HEK293 (cell line): ENCODE measurements at regions not wholly inside any gene's neighbourhood (a gene's known extent, or its start where the extent isn't known, plus 50 kb on each side); places are given as distances from the start of the nearest gene placed in this dataset.

Experiments
- CTCF ChIA-PET: fragments of 350-600 bp; formaldehyde crosslinking; extraction: SDS; loops from one replicate; lab custom pipeline; 2021; ENCODE audit warnings: antibody characterized with exemption; lab: Yijun Ruan, JAX
- POLR2A ChIA-PET: fragments of 300-600 bp; formaldehyde crosslinking; extraction: SDS; loops from one replicate; lab custom pipeline; 2020; ENCODE audit warnings: antibody characterized with exemption, inconsistent platforms; lab: Yijun Ruan, JAX
- H3K27ac ChIP-seq: fragments of 200-500 bp; sonication (Bioruptor generic); 2 replicates; pipeline ENCODE4 v1.5.1; 2014; ENCODE audit warnings: low read depth, low read length, control low read depth, inconsistent platforms; ENCODE audit errors: extremely low read depth
- H3K36me3 ChIP-seq, 2 experiments: fragments of 200-500 bp in 1 of 2; sonication (Bioruptor generic) in 1 of 2; 1 replicate in 1 of 2; 2 replicates in 1 of 2; pipeline ENCODE4 v1.5.1; 2014 to 2017; ENCODE audit warnings: inconsistent platforms in 2 of 2, low read length in 2 of 2; ENCODE audit not compliant: control insufficient read depth in 2 of 2, insufficient read depth in 1 of 2
- H3K4me1 ChIP-seq: fragments of 200-500 bp; sonication (Bioruptor generic); 2 replicates; pipeline ENCODE4 v1.5.1; 2014; ENCODE audit warnings: mild to moderate bottlenecking, low read length, inconsistent platforms; ENCODE audit not compliant: control insufficient read depth, insufficient read depth
- H3K4me3 ChIP-seq: 2 replicates; pipeline ENCODE4 v1.5.1; 2011; ENCODE audit warnings: low read depth, mild to moderate bottlenecking, control low read depth, low read length, moderate library complexity
- H3K9me3 ChIP-seq: fragments of 200-500 bp; sonication (Bioruptor generic); 2 replicates; pipeline ENCODE4 v1.5.1; 2014; ENCODE audit warnings: low read depth, low read length, inconsistent platforms; ENCODE audit not compliant: control insufficient read depth, insufficient read depth
- BCL11B ChIP-seq: fragments of 450-650 bp; formaldehyde crosslinking; IDR thresholded peaks from 2 replicates; pipeline ENCODE4 v1.5.1; 2016; ENCODE audit warnings: low read depth, missing biosample characterization, missing genetic modification characterization
- KLF16 ChIP-seq: fragments of 450-650 bp; formaldehyde crosslinking; IDR thresholded peaks from 2 replicates; pipeline ENCODE4 v1.5.1; 2017; ENCODE audit warnings: missing biosample characterization, missing genetic modification characterization
- KLF17 ChIP-seq: fragments of 450-650 bp; formaldehyde crosslinking; IDR thresholded peaks from 2 replicates; pipeline ENCODE4 v1.5.1; 2016; ENCODE audit warnings: missing biosample characterization, missing genetic modification characterization
- KLF9 ChIP-seq: fragments of 450-650 bp; formaldehyde crosslinking; IDR thresholded peaks from 2 replicates; pipeline ENCODE4 v1.5.1; 2016; ENCODE audit warnings: missing biosample characterization, missing genetic modification characterization, low read depth
- ZBTB20 ChIP-seq: fragments of 450-650 bp; formaldehyde crosslinking; IDR thresholded peaks from 2 replicates; pipeline ENCODE4 v1.5.1; 2016; ENCODE audit warnings: missing biosample characterization, missing genetic modification characterization
- ZFP41 ChIP-seq: fragments of 450-650 bp; formaldehyde crosslinking; IDR thresholded peaks from 2 replicates; pipeline ENCODE4 v1.5.1; 2016; ENCODE audit warnings: missing biosample characterization, missing genetic modification characterization, borderline replicate concordance
- ZNF112 ChIP-seq: fragments of 450-650 bp; formaldehyde crosslinking; IDR thresholded peaks from 2 replicates; pipeline ENCODE4 v1.5.0; 2017; ENCODE audit warnings: missing biosample characterization, missing genetic modification characterization
- ZNF2 ChIP-seq: fragments of 450-650 bp; formaldehyde crosslinking; IDR thresholded peaks from 2 replicates; pipeline ENCODE4 v1.5.1; 2016; ENCODE audit warnings: missing biosample characterization, missing genetic modification characterization
- ZNF211 ChIP-seq: fragments of 450-650 bp; formaldehyde crosslinking; IDR thresholded peaks from 2 replicates; pipeline ENCODE4 v1.5.1; 2016; ENCODE audit warnings: low read depth, missing biosample characterization, missing genetic modification characterization
- ZNF26 ChIP-seq: fragments of 450-650 bp; formaldehyde crosslinking; IDR thresholded peaks from 2 replicates; pipeline ENCODE4 v1.5.1; 2016; ENCODE audit warnings: missing biosample characterization, missing genetic modification characterization
- ZNF302 ChIP-seq: fragments of 450-650 bp; formaldehyde crosslinking; IDR thresholded peaks from 2 replicates; pipeline ENCODE4 v1.5.1; 2016; ENCODE audit warnings: missing biosample characterization, missing genetic modification characterization, low read depth
- ZNF335 ChIP-seq: fragments of 450-650 bp; formaldehyde crosslinking; conservative IDR thresholded peaks from 2 replicates; pipeline ENCODE4 v1.5.1; 2016; ENCODE audit warnings: missing biosample characterization, missing genetic modification characterization
- ZNF473 ChIP-seq: fragments of 450-650 bp; formaldehyde crosslinking; IDR thresholded peaks from 2 replicates; pipeline ENCODE4 v1.5.1; 2017; ENCODE audit warnings: missing biosample characterization, missing genetic modification characterization
- ZNF561 ChIP-seq: fragments of 450-650 bp; IDR thresholded peaks from 2 replicates; pipeline ENCODE4 v1.5.1; 2018; ENCODE audit warnings: missing biosample characterization, missing genetic modification characterization, borderline replicate concordance
- ZNF596 ChIP-seq: fragments of 450-650 bp; IDR thresholded peaks from 2 replicates; pipeline ENCODE4 v1.5.0; 2018; ENCODE audit warnings: missing biosample characterization, mild to moderate bottlenecking, missing genetic modification characterization, moderate library complexity
- ZNF660 ChIP-seq: fragments of 450-650 bp; IDR thresholded peaks from 2 replicates; pipeline ENCODE4 v1.5.1; 2018; ENCODE audit warnings: missing biosample characterization, mild to moderate bottlenecking, missing genetic modification characterization
- ZNF701 ChIP-seq: fragments of 450-650 bp; formaldehyde crosslinking; IDR thresholded peaks from 2 replicates; pipeline ENCODE4 v1.5.1; 2016; ENCODE audit warnings: missing biosample characterization, missing genetic modification characterization
- ZNF707 ChIP-seq: fragments of 450-650 bp; formaldehyde crosslinking; IDR thresholded peaks from 2 replicates; pipeline ENCODE4 v1.5.1; 2016; ENCODE audit warnings: missing biosample characterization, missing genetic modification characterization
- ZNF777 ChIP-seq: fragments of 450-650 bp; formaldehyde crosslinking; IDR thresholded peaks from 2 replicates; pipeline ENCODE4 v1.5.1; 2017; ENCODE audit warnings: missing biosample characterization, missing genetic modification characterization, borderline replicate concordance
- ZNF785 ChIP-seq: fragments of 450-650 bp; formaldehyde crosslinking; IDR thresholded peaks from 2 replicates; pipeline ENCODE4 v1.5.1; 2016; ENCODE audit warnings: missing biosample characterization, missing genetic modification characterization
- ZNF843 ChIP-seq: fragments of 450-650 bp; formaldehyde crosslinking; IDR thresholded peaks from 2 replicates; pipeline ENCODE4 v1.5.1; 2016; ENCODE audit warnings: missing biosample characterization, missing genetic modification characterization
- ZSCAN30 ChIP-seq: fragments of 450-650 bp; IDR thresholded peaks from 2 replicates; pipeline ENCODE4 v1.5.1; 2018; ENCODE audit warnings: missing biosample characterization, mild to moderate bottlenecking, missing genetic modification characterization, moderate library complexity
- TF ChIP-seq, protein P1 (sequence below): fragments of 450-650 bp; formaldehyde crosslinking; IDR thresholded peaks from 2 replicates; pipeline ENCODE4 v1.5.1; 2016; ENCODE audit warnings: missing biosample characterization, missing genetic modification characterization, low read depth
- TF ChIP-seq, protein P2 (sequence below): fragments of 450-650 bp; formaldehyde crosslinking; IDR thresholded peaks from 2 replicates; pipeline ENCODE4 v1.5.1; 2017; ENCODE audit warnings: missing biosample characterization, missing genetic modification characterization

- TF ChIP-seq, protein P1, sequence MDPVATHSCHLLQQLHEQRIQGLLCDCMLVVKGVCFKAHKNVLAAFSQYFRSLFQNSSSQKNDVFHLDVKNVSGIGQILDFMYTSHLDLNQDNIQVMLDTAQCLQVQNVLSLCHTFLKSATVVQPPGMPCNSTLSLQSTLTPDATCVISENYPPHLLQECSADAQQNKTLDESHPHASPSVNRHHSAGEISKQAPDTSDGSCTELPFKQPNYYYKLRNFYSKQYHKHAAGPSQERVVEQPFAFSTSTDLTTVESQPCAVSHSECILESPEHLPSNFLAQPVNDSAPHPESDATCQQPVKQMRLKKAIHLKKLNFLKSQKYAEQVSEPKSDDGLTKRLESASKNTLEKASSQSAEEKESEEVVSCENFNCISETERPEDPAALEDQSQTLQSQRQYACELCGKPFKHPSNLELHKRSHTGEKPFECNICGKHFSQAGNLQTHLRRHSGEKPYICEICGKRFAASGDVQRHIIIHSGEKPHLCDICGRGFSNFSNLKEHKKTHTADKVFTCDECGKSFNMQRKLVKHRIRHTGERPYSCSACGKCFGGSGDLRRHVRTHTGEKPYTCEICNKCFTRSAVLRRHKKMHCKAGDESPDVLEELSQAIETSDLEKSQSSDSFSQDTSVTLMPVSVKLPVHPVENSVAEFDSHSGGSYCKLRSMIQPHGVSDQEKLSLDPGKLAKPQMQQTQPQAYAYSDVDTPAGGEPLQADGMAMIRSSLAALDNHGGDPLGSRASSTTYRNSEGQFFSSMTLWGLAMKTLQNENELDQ (tag by site-specific recombination): no peak
- TF ChIP-seq BCL11B (tag by site-specific recombination) (no peak), ZNF843 (tag by site-specific recombination) (no peak), ZNF707 (tag by site-specific recombination) (no peak), ZNF302 (tag by site-specific recombination) (no peak), ZNF211 (tag by site-specific recombination) (no peak), KLF16 (tag by site-specific recombination) (no peak), ZNF26 (tag by site-specific recombination) (no peak), ZNF701 (tag by site-specific recombination) (no peak), ZFP41 (tag by site-specific recombination) (no peak), ZNF2 (tag by site-specific recombination) (no peak), ZNF777 (tag by site-specific recombination) (no peak), ZSCAN30 (tag by site-specific recombination) (no peak)
Measured at GRCh38 chr11:25211635-25212254, 714.9 kb downstream of the LUZP2 start (continued).

GRCh38 chr11:25214535-25215176 lies 717.8 kb downstream of the LUZP2 start:
- Histone ChIP-seq H3K27ac (no peak overlapping the region), H3K4me3 (no peak overlapping the region), H3K4me1 (no peaks in the 10 kb centered on the region), H3K36me3 (no peaks in the 10 kb centered on the region), H3K9me3 (no peaks in the 10 kb centered on the region)
- ChIA-PET POLR2A (no interaction called here), CTCF (no interaction called here)
- TF ChIP-seq, protein P2, sequence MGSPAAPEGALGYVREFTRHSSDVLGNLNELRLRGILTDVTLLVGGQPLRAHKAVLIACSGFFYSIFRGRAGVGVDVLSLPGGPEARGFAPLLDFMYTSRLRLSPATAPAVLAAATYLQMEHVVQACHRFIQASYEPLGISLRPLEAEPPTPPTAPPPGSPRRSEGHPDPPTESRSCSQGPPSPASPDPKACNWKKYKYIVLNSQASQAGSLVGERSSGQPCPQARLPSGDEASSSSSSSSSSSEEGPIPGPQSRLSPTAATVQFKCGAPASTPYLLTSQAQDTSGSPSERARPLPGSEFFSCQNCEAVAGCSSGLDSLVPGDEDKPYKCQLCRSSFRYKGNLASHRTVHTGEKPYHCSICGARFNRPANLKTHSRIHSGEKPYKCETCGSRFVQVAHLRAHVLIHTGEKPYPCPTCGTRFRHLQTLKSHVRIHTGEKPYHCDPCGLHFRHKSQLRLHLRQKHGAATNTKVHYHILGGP (tag by site-specific recombination): no peak
- TF ChIP-seq ZNF561 (tag by site-specific recombination) (no peak), ZNF596 (tag by site-specific recombination) (no peak), ZNF660 (tag by site-specific recombination) (no peak)

- ChIA-PET POLR2A (no interaction called here), CTCF (no interaction called here)
- Histone ChIP-seq H3K4me3 (no peak overlapping the region), H3K36me3 (no peaks in the 10 kb centered on the region), H3K4me1 (no peaks in the 10 kb centered on the region), H3K27ac (no peak overlapping the region), H3K9me3 (no peaks in the 10 kb centered on the region)
- TF ChIP-seq ZNF473 (tag by site-specific recombination) (no peak), KLF9 (tag by site-specific recombination) (no peak), KLF17 (no peak), ZBTB20 (tag by site-specific recombination) (no peak), ZNF112 (tag by site-specific recombination) (no peak), ZNF785 (tag by site-specific recombination) (no peak), ZNF335 (tag by site-specific recombination) (no peak)
Measured at GRCh38 chr11:25218036-25218435, 721.2 kb downstream of the LUZP2 start.
